Brain microvascular endothelial cell (primary cell): ENCODE measurements at regions not wholly inside any gene's neighbourhood (a gene's known extent, or its start where the extent isn't known, plus 50 kb on each side); places are given as distances from the start of the nearest gene placed in this dataset.

Experiments
- DNase-seq: peaks from one replicate; pipeline ENCODE4 v3.0.0-alpha.2; 2020
- H3K27ac ChIP-seq: fragments of 250-450 bp; sonication (Bioruptor Pico); 2 replicates; pipeline ENCODE4 v1.5.1; 2020; ENCODE audit warnings: mild to moderate bottlenecking, moderate library complexity
- H3K27me3 ChIP-seq: fragments of 250-450 bp; sonication (Bioruptor Pico); replicated peaks from 2 replicates; pipeline ENCODE4 v1.5.1; 2020; ENCODE audit warnings: mild to moderate bottlenecking
- H3K36me3 ChIP-seq: fragments of 250-450 bp; sonication (Bioruptor Pico); replicated peaks from 2 replicates; pipeline ENCODE4 v1.5.1; 2020; ENCODE audit warnings: mild to moderate bottlenecking
- H3K4me3 ChIP-seq: 2 replicates; pipeline ENCODE4 v1.5.1; 2011; ENCODE audit warnings: low read depth, mild to moderate bottlenecking, control low read depth, low read length, moderate library complexity
- in situ Hi-C: cut with HindIII; loops from 2 replicates; pipeline ENCODE4 v1.10.0; 2017; ENCODE audit warnings: low sequenced_read_pairs, low pct_ligation_motif_present
- TF ChIP-seq, protein P1 (sequence below): IDR thresholded peaks from 2 replicates; pipeline ENCODE4 v1.5.1; 2011; ENCODE audit warnings: low read depth, mild to moderate bottlenecking, moderate library complexity, low read length, control low read depth, inconsistent platforms; ENCODE audit errors: missing control alignments

DNA sequence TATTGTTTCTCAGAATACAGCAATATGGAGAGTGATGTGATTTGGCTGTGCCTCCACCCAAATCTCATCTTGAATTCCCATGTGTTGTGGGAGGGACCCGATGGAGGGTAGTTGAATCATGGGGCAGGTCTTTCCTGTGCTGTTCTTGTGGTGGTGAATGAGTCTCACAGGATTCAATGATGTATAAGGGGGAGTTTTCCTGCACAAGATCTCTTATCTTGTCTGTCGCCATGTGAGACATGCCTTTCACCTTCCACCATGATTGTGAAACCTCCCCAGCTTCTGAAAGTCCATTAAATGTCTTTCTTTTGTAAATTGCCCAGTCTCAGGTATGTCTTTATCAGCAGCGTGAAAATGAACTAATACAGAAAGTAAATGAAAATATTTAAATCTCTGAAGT lies 234.8 kb upstream of the TENT5A start:
- Histone ChIP-seq H3K27me3 (no peaks in the 10 kb centered on the region), H3K4me3 (no peak overlapping the region), H3K36me3 (no peaks in the 10 kb centered on the region), H3K27ac (no peak overlapping the region)
- DNase-seq, result peak; percentile 41
- TF ChIP-seq, protein P1, sequence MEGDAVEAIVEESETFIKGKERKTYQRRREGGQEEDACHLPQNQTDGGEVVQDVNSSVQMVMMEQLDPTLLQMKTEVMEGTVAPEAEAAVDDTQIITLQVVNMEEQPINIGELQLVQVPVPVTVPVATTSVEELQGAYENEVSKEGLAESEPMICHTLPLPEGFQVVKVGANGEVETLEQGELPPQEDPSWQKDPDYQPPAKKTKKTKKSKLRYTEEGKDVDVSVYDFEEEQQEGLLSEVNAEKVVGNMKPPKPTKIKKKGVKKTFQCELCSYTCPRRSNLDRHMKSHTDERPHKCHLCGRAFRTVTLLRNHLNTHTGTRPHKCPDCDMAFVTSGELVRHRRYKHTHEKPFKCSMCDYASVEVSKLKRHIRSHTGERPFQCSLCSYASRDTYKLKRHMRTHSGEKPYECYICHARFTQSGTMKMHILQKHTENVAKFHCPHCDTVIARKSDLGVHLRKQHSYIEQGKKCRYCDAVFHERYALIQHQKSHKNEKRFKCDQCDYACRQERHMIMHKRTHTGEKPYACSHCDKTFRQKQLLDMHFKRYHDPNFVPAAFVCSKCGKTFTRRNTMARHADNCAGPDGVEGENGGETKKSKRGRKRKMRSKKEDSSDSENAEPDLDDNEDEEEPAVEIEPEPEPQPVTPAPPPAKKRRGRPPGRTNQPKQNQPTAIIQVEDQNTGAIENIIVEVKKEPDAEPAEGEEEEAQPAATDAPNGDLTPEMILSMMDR, result no peak
- in situ Hi-C loops, result no loop called here

DNA sequence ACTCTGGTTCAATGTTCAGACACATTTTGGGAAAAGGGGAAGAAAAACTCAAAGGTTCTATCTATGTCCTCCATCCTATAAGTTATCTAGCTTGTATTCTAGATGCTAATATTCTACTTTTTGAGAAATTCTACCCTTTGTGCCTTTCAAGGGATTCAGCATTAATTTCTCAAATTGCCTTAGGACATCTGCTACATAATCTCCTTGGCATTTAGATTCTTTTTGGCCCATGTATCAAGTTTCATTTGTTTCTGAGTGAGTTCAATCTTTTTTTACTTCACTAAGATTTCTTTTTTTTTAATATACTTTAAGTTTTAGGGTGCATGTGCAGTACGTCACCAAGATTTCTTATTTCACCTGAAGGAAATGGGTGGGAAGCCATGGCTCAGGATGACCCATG lies 232.7 kb upstream of the TENT5A start:
- no peak for DNase-seq
- no peaks in the 10 kb centered on the region for H3K27me3 ChIP-seq
- no peaks in the 10 kb centered on the region for H3K36me3 ChIP-seq
- in situ Hi-C loops, result no loop called here
- no peak overlapping the region for H3K27ac ChIP-seq
- no peak overlapping the region for H3K4me3 ChIP-seq
- TF ChIP-seq, protein P1, result no peak

- Histone ChIP-seq H3K36me3 (no peaks in the 10 kb centered on the region), H3K4me3 (no peak overlapping the region), H3K27me3 (no peaks in the 10 kb centered on the region), H3K27ac (no peak overlapping the region)
- in situ Hi-C loops, result no loop called here
- TF ChIP-seq, protein P1, result no peak
- DNase-seq, result no peak
These were observed 232.1 kb upstream of the TENT5A start for GRCh38 chr6:81984599-81984998.

DNA sequence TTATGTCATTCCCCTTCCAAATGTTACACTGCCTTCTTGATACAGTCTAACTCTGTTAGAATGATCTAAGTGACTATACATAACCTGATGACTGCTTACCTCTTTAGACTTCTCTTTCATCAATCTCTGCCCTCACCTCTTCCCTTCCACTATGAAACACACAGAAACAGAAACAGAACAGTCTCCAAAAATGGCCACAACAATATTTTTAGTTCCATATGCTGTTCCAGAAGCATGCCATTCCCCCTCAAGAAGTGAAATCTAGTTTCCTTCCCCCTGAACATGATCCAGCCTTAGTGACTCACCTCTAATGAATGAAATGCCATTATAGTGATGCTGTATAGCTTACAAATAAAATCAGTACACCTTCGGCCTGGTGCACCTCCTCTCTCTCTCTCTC lies 229.3 kb upstream of the TENT5A start:
- H3K27ac ChIP-seq, result peak overlapping the region; percentile 77
- TF ChIP-seq, protein P1, result no peak
- no peaks in the 10 kb centered on the region for H3K36me3 ChIP-seq
- H3K27me3 ChIP-seq, result no peaks in the 10 kb centered on the region
- in situ Hi-C loops, result no loop called here
- DNase-seq, result peak; percentile 75
- H3K4me3 ChIP-seq, result no peak overlapping the region

- Histone ChIP-seq H3K36me3 (no peaks in the 10 kb centered on the region), H3K27ac (no peak overlapping the region), H3K27me3 (no peaks in the 10 kb centered on the region), H3K4me3 (no peak overlapping the region)
- in situ Hi-C loops, result no loop called here
- DNase-seq, result no peak
- TF ChIP-seq, protein P1, result no peak
These were observed 227.3 kb upstream of the TENT5A start for GRCh38 chr6:81979767-81980166.

GRCh38 chr6:81979329-81979728 lies 226.8 kb upstream of the TENT5A start:
- TF ChIP-seq, protein P1, result no peak
- in situ Hi-C loops, result no loop called here

More at GRCh38 chr6:81979329-81979728, 226.8 kb upstream of the TENT5A start:
- H3K27ac ChIP-seq, result no peak overlapping the region
- no peaks in the 10 kb centered on the region for H3K36me3 ChIP-seq
- DNase-seq, result no peak
- H3K27me3 ChIP-seq, result no peaks in the 10 kb centered on the region
- no peak overlapping the region for H3K4me3 ChIP-seq
